Adrenal gland (tissue), 9 donors: ENCODE measurements at regions not wholly inside any gene's neighbourhood (a gene's known extent, or its start where the extent isn't known, plus 50 kb on each side); places are given as distances from the start of the nearest gene placed in this dataset.

Experiments used
- DNase-seq, 7 donors: peaks; one replicate each; pipeline ENCODE4 v3.0.0-alpha.2; 2019 to 2020
- H3K27ac ChIP-seq, 5 donors: fragments of 200-600 bp; sonication (generic) in 4 of 5; 1 replicate in 3 of 5; 2 replicates in 2 of 5; pipeline versions ENCODE4 v1.5.1 to v1.8.0; 2016 to 2020; ENCODE audit warnings: mild to moderate bottlenecking in 1 of 5
- H3K27me3 ChIP-seq: fragments of 200-600 bp; 2 replicates; pipeline ENCODE4 v1.8.0; 2021
- H3K36me3 ChIP-seq, 2 donors: fragments of 200-600 bp; replicated peaks in 1 of 2; 1 replicate in 1 of 2; 2 replicates in 1 of 2; pipeline versions ENCODE4 v1.5.1 to v1.8.0; 2018 to 2022
- H3K4me1 ChIP-seq, 2 donors: fragments of 200-600 bp; replicated peaks in 1 of 2; 1 replicate in 1 of 2; 2 replicates in 1 of 2; pipeline versions ENCODE4 v1.5.1 to v1.8.0; 2018 to 2021
- H3K4me3 ChIP-seq, 4 donors: fragments of 200-600 bp; sonication (generic) in 3 of 4; one replicate each; pipeline ENCODE4 v1.5.1; 2016 to 2018
- H3K9me3 ChIP-seq, 3 donors: fragments of 200-600 bp; sonication (generic) in 1 of 3; replicated peaks in 1 of 3; 1 replicate in 2 of 3; 2 replicates in 1 of 3; pipeline versions ENCODE4 v1.5.1 to v1.8.0; 2016 to 2021
- CTCF ChIP-seq, 6 experiments: fragments of 450-650 bp in 4 of 6; fragments of 200-600 bp in 2 of 6; sonication (generic) in 1 of 6; IDR thresholded peaks; 1 replicate in 5 of 6; 2 replicates in 1 of 6; pipeline versions ENCODE4 v1.5.1 to v1.8.0; 2016 to 2021; ENCODE audit warnings: antibody characterized with exemption in 6 of 6, mild to moderate bottlenecking in 2 of 6, moderate library complexity in 1 of 6
- POLR2A ChIP-seq, 2 donors: fragments of 450-650 bp; IDR thresholded peaks; one replicate each; pipeline ENCODE4 v1.6.1; 2017; ENCODE audit warnings: antibody characterized with exemption in 2 of 2, mild to moderate bottlenecking in 2 of 2, moderate library complexity in 1 of 2
- WGBS, 4 donors: extraction: QIAGEN DNeasy Blood & Tissue Kit in 2 of 4; methylation state at CpG; one replicate each; pipeline versions ENCODE4 v1.1.5 to v1.1.7; 2013 to 2017; 5-methylcytosine and 5-hydroxymethylcytosine counted together
- intact Hi-C, 2 donors: fragments of 100-400 bp; cut with DNase I; formaldehyde crosslinking; loops; one replicate each; pipeline versions ENCODE4 v1.14.1 to v1.15.0; 2022 to 2023
- donor health status: healthy with polysubstance abuse.
- donor health status: Bipolar disorder and iron deficiency.
- donor health status: DM: yes; HTN: yes; CAD: no.
- donor health status: DM: no; HTN: no; CAD: no.
- donor health status: DM: no; HTN: no; CAD: no.

- no peaks in the 10 kb centered on the region for H3K36me3 ChIP-seq
- intact Hi-C loops, result loop anchor here in 1 of 2 donors (5.0 to 10.0 kb wide), 2 partner anchors 243 to 816 kb away; no protein-coding TSS in a partner anchor
- H3K4me3 ChIP-seq, result peak overlapping the region in 1 of 4 donors; percentile 39
- DNase-seq, result no peak
- H3K27me3 ChIP-seq, result no peaks in the 10 kb centered on the region
- peaks cover 28 to 44% of the 10 kb centered on the region in 2 donors for H3K4me1 ChIP-seq
- 77 to 82% (median 80%) methylated on average over 2 of the region's 2 CpGs for WGBS, 4 donors
- TF ChIP-seq POLR2A (IDR thresholded peaks at IDR 0.05) (no peak), CTCF (IDR thresholded peaks at IDR 0.05) (no peak)
- peak overlapping the region in 3 of 5 donors; percentile 42 to 61 (median 50) for H3K27ac ChIP-seq
- H3K9me3 ChIP-seq, result no peaks in the 10 kb centered on the region
Observed at GRCh38 chr6:105489216-105489530, 86.3 kb upstream of the PREP start.

- peaks cover 27 to 41% of the 10 kb centered on the region in 2 donors for H3K4me1 ChIP-seq
- H3K9me3 ChIP-seq, result no peaks in the 10 kb centered on the region
- no peak for TF ChIP-seq CTCF (IDR thresholded peaks at IDR 0.05)
- no peak for TF ChIP-seq POLR2A (IDR thresholded peaks at IDR 0.05)
- intact Hi-C loops, result loop anchor here in 1 of 2 donors (5.0 to 10.0 kb wide), 2 partner anchors 244 to 816 kb away; no protein-coding TSS in a partner anchor
- H3K36me3 ChIP-seq, result no peaks in the 10 kb centered on the region
- H3K4me3 ChIP-seq, result peak overlapping the region in 1 of 4 donors; percentile 39
- peak overlapping the region in 3 of 5 donors; percentile 42 to 61 (median 50) for H3K27ac ChIP-seq
- WGBS, 4 donors, result 33 to 47% (median 33%) methylated on average over 8 of the region's 8 CpGs
- no peaks in the 10 kb centered on the region for H3K27me3 ChIP-seq
- peak in 3 of 7 donors; percentile 12 to 22 (median 21) for DNase-seq
Observed at GRCh38 chr6:105488516-105489215, 85.8 kb upstream of the PREP start.

GRCh38 chr6:105487040-105487790 is 84.3 kb upstream of the PREP start:
- no peak for DNase-seq
- Histone ChIP-seq H3K4me3 (no peak overlapping the region), H3K27ac (no peak overlapping the region), H3K9me3 (no peaks in the 10 kb centered on the region), H3K4me1 (peaks cover 15 to 37% of the 10 kb centered on the region in 2 donors), H3K27me3 (no peaks in the 10 kb centered on the region), H3K36me3 (no peaks in the 10 kb centered on the region)
- intact Hi-C loops, result loop anchor here in 1 of 2 donors (5.0 to 10.0 kb wide), 2 partner anchors 245 to 818 kb away; no protein-coding TSS in a partner anchor
- TF ChIP-seq POLR2A (IDR thresholded peaks at IDR 0.05) (no peak), CTCF (IDR thresholded peaks at IDR 0.05) (no peak)
- whole genome bisulfite sequencing, 4 donors, result 92 to 99% (median 95%) methylated on average over 9 of the region's 9 CpGs

- no peak overlapping the region for H3K4me3 ChIP-seq
- intact Hi-C loops, result loop anchor here in 1 of 2 donors (5.0 to 10.0 kb wide), 2 partner anchors 247 to 819 kb away; no protein-coding TSS in a partner anchor
- H3K36me3 ChIP-seq, result no peaks in the 10 kb centered on the region
- no peaks in the 10 kb centered on the region for H3K27me3 ChIP-seq
- no peak for TF ChIP-seq CTCF (IDR thresholded peaks at IDR 0.05)
- TF ChIP-seq POLR2A (IDR thresholded peaks at IDR 0.05), result no peak
- no peak for DNase-seq
- 53 to 65% (median 56%) methylated on average over 4 to 5 of the region's 5 CpGs for WGBS, 4 donors
- no peaks in the 10 kb centered on the region for H3K9me3 ChIP-seq
- peaks cover 15 to 34% of the 10 kb centered on the region in 2 donors for H3K4me1 ChIP-seq
- no peak overlapping the region for H3K27ac ChIP-seq
Observed at GRCh38 chr6:105485456-105485855, 82.6 kb upstream of the PREP start.
